Endothelial cell (in vitro differentiated cells): ENCODE measurements at regions not wholly inside any gene's neighbourhood (a gene's known extent, or its start where the extent isn't known, plus 50 kb on each side); places are given as distances from the start of the nearest gene placed in this dataset.

ENCODE experiments used
- DNase-seq: peaks from one replicate; pipeline ENCODE4 v3.0.0; 2021; ENCODE audit warnings: low spot score
- H3K27ac Mint-ChIP-seq: one replicate; pipeline ENCODE4 v1.8.0; 2021; ENCODE audit warnings: mixed read lengths, inconsistent platforms; ENCODE audit not compliant: unreplicated experiment
- H3K27me3 Mint-ChIP-seq: one replicate; pipeline ENCODE4 v1.8.0; 2021; ENCODE audit warnings: mild to moderate bottlenecking, moderate library complexity, mixed read lengths, inconsistent platforms; ENCODE audit not compliant: unreplicated experiment
- H3K36me3 Mint-ChIP-seq: one replicate; pipeline ENCODE4 v1.8.0; 2021; ENCODE audit warnings: mild to moderate bottlenecking, low read depth, mixed read lengths, inconsistent platforms; ENCODE audit not compliant: unreplicated experiment
- H3K4me1 Mint-ChIP-seq: one replicate; pipeline ENCODE4 v1.8.0; 2021; ENCODE audit warnings: mild to moderate bottlenecking, mixed read lengths, inconsistent platforms; ENCODE audit not compliant: unreplicated experiment
- H3K4me3 Mint-ChIP-seq: one replicate; pipeline ENCODE4 v1.8.0; 2021; ENCODE audit warnings: mild to moderate bottlenecking, mixed read lengths, inconsistent platforms; ENCODE audit not compliant: unreplicated experiment
- H3K9me3 Mint-ChIP-seq: one replicate; pipeline ENCODE4 v1.8.0; 2021; ENCODE audit warnings: mixed read lengths, inconsistent platforms; ENCODE audit not compliant: unreplicated experiment
- TF ChIP-seq, protein P1 (sequence below): fragments of 200-600 bp; sonication (generic); IDR thresholded peaks from one replicate; pipeline ENCODE4 v1.5.0; 2021; ENCODE audit warnings: antibody characterized with exemption; ENCODE audit not compliant: unreplicated experiment

DNA sequence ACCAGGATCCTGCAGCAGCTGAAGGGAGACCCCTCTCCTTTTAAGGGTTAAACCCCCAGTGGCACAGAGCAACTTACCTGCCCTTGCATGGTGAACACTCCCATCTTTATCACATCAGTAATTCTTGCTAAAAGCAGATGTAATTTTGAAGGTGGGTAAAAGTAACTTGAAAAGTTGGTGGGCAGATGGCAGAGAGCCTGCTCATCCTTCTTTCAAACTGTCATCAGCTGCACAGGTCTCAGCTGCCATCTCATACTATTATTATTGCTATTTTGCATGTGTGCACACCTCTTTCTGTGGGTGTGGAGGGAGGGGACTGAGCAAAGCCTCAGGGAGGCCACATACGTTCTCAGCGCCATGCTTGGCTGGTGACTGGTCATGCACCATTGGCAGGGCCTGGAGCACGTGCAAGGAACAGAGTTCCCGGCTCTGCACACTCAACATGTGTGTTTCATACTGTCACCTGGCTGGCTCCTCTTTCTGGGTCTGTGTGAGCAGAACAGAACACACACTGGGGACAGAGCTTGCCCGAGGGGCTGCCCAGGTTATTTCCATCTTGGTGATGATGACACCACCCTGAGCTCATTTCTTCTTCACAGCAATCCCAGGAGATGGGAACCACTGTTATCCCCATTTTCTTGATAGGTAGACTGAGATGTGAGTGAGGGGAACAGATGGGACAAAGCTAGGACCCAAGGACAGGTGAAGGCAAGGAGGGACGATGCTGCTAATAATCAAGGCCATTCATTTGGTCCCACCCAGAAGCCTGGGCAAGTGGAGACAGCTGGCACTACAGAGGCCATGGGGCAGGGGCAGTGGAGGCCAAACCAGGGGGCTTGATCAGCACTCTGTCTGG is 95.8 kb upstream of the KLF13 start:
- Mint-ChIP-seq H3K9me3 (no peaks in the 10 kb centered on the region), H3K4me1 (no peaks in the 10 kb centered on the region), H3K27me3 (peaks cover 6% of the 10 kb centered on the region), H3K4me3 (no peak overlapping the region), H3K36me3 (no peaks in the 10 kb centered on the region), H3K27ac (no peak overlapping the region)
- no peak for DNase-seq
- TF ChIP-seq, protein P1, sequence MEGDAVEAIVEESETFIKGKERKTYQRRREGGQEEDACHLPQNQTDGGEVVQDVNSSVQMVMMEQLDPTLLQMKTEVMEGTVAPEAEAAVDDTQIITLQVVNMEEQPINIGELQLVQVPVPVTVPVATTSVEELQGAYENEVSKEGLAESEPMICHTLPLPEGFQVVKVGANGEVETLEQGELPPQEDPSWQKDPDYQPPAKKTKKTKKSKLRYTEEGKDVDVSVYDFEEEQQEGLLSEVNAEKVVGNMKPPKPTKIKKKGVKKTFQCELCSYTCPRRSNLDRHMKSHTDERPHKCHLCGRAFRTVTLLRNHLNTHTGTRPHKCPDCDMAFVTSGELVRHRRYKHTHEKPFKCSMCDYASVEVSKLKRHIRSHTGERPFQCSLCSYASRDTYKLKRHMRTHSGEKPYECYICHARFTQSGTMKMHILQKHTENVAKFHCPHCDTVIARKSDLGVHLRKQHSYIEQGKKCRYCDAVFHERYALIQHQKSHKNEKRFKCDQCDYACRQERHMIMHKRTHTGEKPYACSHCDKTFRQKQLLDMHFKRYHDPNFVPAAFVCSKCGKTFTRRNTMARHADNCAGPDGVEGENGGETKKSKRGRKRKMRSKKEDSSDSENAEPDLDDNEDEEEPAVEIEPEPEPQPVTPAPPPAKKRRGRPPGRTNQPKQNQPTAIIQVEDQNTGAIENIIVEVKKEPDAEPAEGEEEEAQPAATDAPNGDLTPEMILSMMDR = no peak

- Mint-ChIP-seq H3K36me3 (no peaks in the 10 kb centered on the region), H3K27me3 (peaks cover 7% of the 10 kb centered on the region), H3K27ac (no peak overlapping the region), H3K9me3 (no peaks in the 10 kb centered on the region), H3K4me1 (no peaks in the 10 kb centered on the region), H3K4me3 (no peak overlapping the region)
- no peak for DNase-seq
- TF ChIP-seq, protein P1 = no peak
Observed at GRCh38 chr15:31234815-31235214, 91.8 kb upstream of the KLF13 start.

DNA sequence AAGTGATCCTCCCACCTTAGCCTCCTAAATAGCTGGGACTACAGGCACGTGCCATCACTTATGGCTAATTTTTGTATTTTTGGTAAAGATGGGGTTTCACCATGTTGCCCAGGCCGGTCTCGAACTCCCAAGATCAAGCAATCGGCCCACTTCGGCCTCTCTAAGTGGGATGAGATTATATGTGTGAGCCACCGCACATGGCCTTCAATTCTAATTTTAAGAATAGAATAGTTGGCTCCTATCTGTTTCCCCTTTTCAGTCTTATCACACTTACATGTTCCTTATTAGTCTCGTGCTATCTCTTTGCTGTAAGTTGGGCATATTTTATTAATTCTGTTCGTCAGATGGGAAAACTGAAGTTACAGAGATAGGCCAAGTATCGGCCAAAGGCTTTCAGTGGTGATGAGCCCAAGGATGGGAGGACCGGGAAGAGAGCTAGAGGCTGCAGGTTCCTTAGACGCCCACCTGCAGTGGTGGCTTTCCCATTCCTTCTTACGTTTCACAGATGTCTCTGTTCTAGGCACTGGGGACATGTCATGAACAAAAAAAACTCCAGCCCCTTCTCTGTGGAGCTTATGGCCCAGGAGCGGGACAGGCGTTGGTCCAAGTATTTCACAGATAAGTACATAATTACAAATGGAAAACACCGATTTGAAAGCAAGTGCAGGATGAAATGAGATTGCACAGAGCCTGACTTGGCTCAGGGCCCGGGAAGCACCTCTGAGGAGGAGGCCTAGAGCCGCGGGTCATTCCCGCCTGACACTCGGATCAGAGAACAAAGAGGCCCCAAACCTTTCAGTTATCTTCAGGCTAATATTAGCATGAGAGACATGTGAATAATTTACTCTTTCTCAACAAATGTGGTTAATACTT is 91.1 kb upstream of the KLF13 start:
- Mint-ChIP-seq H3K4me3 (no peak overlapping the region), H3K36me3 (no peaks in the 10 kb centered on the region), H3K4me1 (no peaks in the 10 kb centered on the region), H3K27ac (no peak overlapping the region), H3K9me3 (no peaks in the 10 kb centered on the region), H3K27me3 (peaks cover 7% of the 10 kb centered on the region)
- no peak for DNase-seq
- TF ChIP-seq, protein P1 = no peak

DNA sequence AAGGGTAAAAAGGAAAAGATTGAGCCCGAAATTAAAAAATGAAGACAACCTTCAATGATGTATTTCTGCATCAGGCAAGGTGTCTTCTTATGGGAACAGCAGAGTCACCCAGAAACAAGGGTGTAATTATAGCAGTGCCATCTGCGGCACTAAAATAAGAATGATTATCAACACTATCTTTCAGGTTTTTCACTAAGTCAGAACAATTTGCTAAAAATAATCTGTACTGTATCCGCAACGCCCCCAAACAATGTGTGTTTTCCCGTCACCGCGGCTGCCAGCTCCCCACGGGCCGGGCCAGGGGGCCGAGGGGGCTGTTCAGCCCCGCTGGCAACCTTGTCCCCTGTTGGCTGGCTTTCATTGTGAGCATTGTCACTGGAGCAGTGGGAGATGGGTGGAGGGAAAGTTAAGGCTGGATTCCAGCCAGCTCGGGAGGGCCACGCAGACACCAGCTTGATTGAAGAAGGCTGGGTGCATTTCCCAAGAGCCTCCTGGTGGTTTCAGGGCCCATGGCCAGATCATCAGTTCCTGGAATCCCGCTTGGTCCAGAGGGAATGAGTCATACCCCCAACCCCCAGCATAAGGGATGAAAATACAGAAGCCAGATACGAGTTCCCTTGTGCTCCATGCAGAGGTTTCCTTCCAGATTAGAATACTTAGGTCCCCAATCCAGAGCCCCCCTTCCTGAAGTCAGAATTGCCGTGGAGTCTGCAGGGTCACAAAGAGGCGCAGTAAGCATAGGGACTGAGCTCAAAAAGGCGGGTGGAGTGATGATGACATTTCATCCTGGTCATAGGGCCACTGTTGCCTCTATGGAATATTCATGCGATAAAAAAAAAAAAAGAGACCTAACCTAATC is 90.2 kb upstream of the KLF13 start:
- H3K27me3 Mint-ChIP-seq = peaks cover 7% of the 10 kb centered on the region
- no peaks in the 10 kb centered on the region for H3K36me3 Mint-ChIP-seq
- TF ChIP-seq, protein P1 = no peak
- H3K27ac Mint-ChIP-seq = no peak overlapping the region
- no peak overlapping the region for H3K4me3 Mint-ChIP-seq
- no peak for DNase-seq
- H3K4me1 Mint-ChIP-seq = no peaks in the 10 kb centered on the region
- H3K9me3 Mint-ChIP-seq = no peaks in the 10 kb centered on the region
